WTC11 (cell line): ENCODE measurements at regions not wholly inside any gene's neighbourhood (a gene's known extent, or its start where the extent isn't known, plus 50 kb on each side); places are given as distances from the start of the nearest gene placed in this dataset.

Source experiments
- ATAC-seq: fragments of 200-7000 bp; cut with Tn5 transposase; 2 replicates; pipeline ENCODE4 v1.10.0; 2021; ENCODE audit warnings: mild to moderate bottlenecking, moderate library complexity
- CTCF ChIA-PET: fragments of 300-600 bp; sonication (Branson Sonifier 250); formaldehyde crosslinking; loops from one replicate; lab custom pipeline; 2021; ENCODE audit warnings: antibody characterized with exemption; lab: Charles Lee
- POLR2A ChIA-PET: fragments of 350-600 bp; sonication (Branson Sonifier 250); formaldehyde crosslinking; loops from one replicate; lab custom pipeline; 2021; ENCODE audit warnings: antibody characterized with exemption; lab: Charles Lee
- DNase-seq: peaks from one replicate; pipeline ENCODE4 v3.0.0; 2021; ENCODE audit warnings: low spot score
- H3K27ac Mint-ChIP-seq: 2 replicates; pipeline ENCODE4 v1.8.0; 2021; ENCODE audit warnings: mixed read lengths
- H3K27me3 Mint-ChIP-seq: 2 replicates; pipeline ENCODE4 v1.8.0; 2021; ENCODE audit warnings: low read depth, mild to moderate bottlenecking, moderate library complexity, mixed read lengths
- H3K36me3 Mint-ChIP-seq: 2 replicates; pipeline ENCODE4 v1.8.0; 2021; ENCODE audit warnings: mixed read lengths
- H3K4me1 Mint-ChIP-seq: 2 replicates; pipeline ENCODE4 v1.8.0; 2022; ENCODE audit warnings: mixed read lengths
- H3K4me3 Mint-ChIP-seq: 2 replicates; pipeline ENCODE4 v1.8.0; 2021; ENCODE audit warnings: mild to moderate bottlenecking, moderate library complexity, mixed read lengths
- H3K9me3 Mint-ChIP-seq: 2 replicates; pipeline ENCODE4 v1.8.0; 2021; ENCODE audit warnings: mixed read lengths
- CBFB ChIP-seq: sonication (generic); formaldehyde crosslinking; IDR thresholded peaks from 2 replicates; pipeline ENCODE4 v1.8.1; 2022; ENCODE audit warnings: mild to moderate bottlenecking, low read depth, missing genetic modification reagents
- CREM ChIP-seq: sonication (generic); formaldehyde crosslinking; IDR thresholded peaks from 2 replicates; pipeline ENCODE4 v1.8.1; 2022; ENCODE audit warnings: mild to moderate bottlenecking, missing genetic modification reagents, moderate library complexity
- ELF4 ChIP-seq: sonication (generic); formaldehyde crosslinking; IDR thresholded peaks from 2 replicates; pipeline ENCODE4 v1.8.1; 2022; ENCODE audit warnings: low read depth, mild to moderate bottlenecking, moderate library complexity, missing genetic modification reagents
- EMX1 ChIP-seq: fragments of 250-450 bp; sonication (Bioruptor Pico); IDR thresholded peaks from 2 replicates; pipeline ENCODE4 v1.8.0; 2021; ENCODE audit warnings: mild to moderate bottlenecking
- ETV6 ChIP-seq: sonication (generic); formaldehyde crosslinking; IDR thresholded peaks from 2 replicates; pipeline ENCODE4 v1.8.1; 2022; ENCODE audit warnings: mild to moderate bottlenecking, missing genetic modification reagents
- HMGA2 ChIP-seq: fragments of 250-450 bp; sonication (Bioruptor Pico); IDR thresholded peaks from 2 replicates; pipeline ENCODE4 v1.4.0; 2021; ENCODE audit warnings: mild to moderate bottlenecking, moderate library complexity
- KAT7 ChIP-seq: sonication (generic); formaldehyde crosslinking; IDR thresholded peaks from 2 replicates; pipeline ENCODE4 v1.8.1; 2023; ENCODE audit warnings: missing genetic modification reagents, mild to moderate bottlenecking, borderline replicate concordance
- MXD4 ChIP-seq: fragments of 250-450 bp; sonication (Bioruptor Pico); IDR thresholded peaks from 2 replicates; pipeline ENCODE4 v1.8.0; 2021; ENCODE audit warnings: mild to moderate bottlenecking, moderate library complexity, borderline replicate concordance
- NFE2L1 ChIP-seq: sonication (generic); formaldehyde crosslinking; IDR thresholded peaks from 2 replicates; pipeline ENCODE4 v1.8.1; 2023; ENCODE audit warnings: missing genetic modification reagents
- NR1H2 ChIP-seq: sonication (generic); formaldehyde crosslinking; IDR thresholded peaks from 2 replicates; pipeline ENCODE4 v1.9.0; 2021; ENCODE audit warnings: mild to moderate bottlenecking, moderate library complexity, missing genetic modification reagents
- SMAD4 ChIP-seq: sonication (generic); formaldehyde crosslinking; IDR thresholded peaks from 2 replicates; pipeline ENCODE4 v1.8.0; 2022; ENCODE audit warnings: mild to moderate bottlenecking, missing genetic modification reagents
- SOX15 ChIP-seq: fragments of 250-450 bp; sonication (Bioruptor Pico); IDR thresholded peaks from 2 replicates; pipeline ENCODE4 v1.9.0; 2021; ENCODE audit warnings: mild to moderate bottlenecking
- SP1 ChIP-seq: sonication (generic); formaldehyde crosslinking; conservative IDR thresholded peaks from 2 replicates; pipeline ENCODE4 v1.8.1; 2022; ENCODE audit warnings: missing genetic modification reagents
- TEAD4 ChIP-seq: sonication (generic); formaldehyde crosslinking; IDR thresholded peaks from 2 replicates; pipeline ENCODE4 v1.8.0; 2022; ENCODE audit warnings: mild to moderate bottlenecking, missing genetic modification reagents
- ZNF219 ChIP-seq: sonication (generic); formaldehyde crosslinking; IDR thresholded peaks from 2 replicates; pipeline ENCODE4 v1.8.0; 2023; ENCODE audit warnings: missing genetic modification reagents, mild to moderate bottlenecking, borderline replicate concordance
- ZNF317 ChIP-seq: sonication (generic); formaldehyde crosslinking; IDR thresholded peaks from 2 replicates; pipeline ENCODE4 v1.8.1; 2023; ENCODE audit warnings: low read depth, mild to moderate bottlenecking, moderate library complexity, missing genetic modification reagents, borderline replicate concordance
- ZNF423 ChIP-seq: fragments of 250-450 bp; sonication (Bioruptor Pico); IDR thresholded peaks from 2 replicates; pipeline ENCODE4 v2.1.2; 2022; ENCODE audit warnings: mild to moderate bottlenecking, moderate library complexity
- ZNF671 ChIP-seq: fragments of 250-450 bp; sonication (Bioruptor Pico); IDR thresholded peaks from 2 replicates; pipeline ENCODE4 v1.8.0; 2021; ENCODE audit warnings: mild to moderate bottlenecking
- TF ChIP-seq, protein P1 (sequence below): fragments of 250-450 bp; sonication (Bioruptor Pico); conservative IDR thresholded peaks from 2 replicates; pipeline ENCODE4 v1.9.0; 2021; ENCODE audit warnings: mild to moderate bottlenecking
- TF ChIP-seq, protein P2 (sequence below): sonication (generic); formaldehyde crosslinking; conservative IDR thresholded peaks from 2 replicates; pipeline ENCODE4 v1.8.1; 2022; ENCODE audit warnings: mild to moderate bottlenecking, missing genetic modification reagents
- TF ChIP-seq, protein P3 (sequence below): sonication (generic); formaldehyde crosslinking; IDR thresholded peaks from 2 replicates; pipeline ENCODE4 v1.8.0; 2022; ENCODE audit warnings: mild to moderate bottlenecking, missing genetic modification reagents
- TF ChIP-seq, protein P4 (sequence below): fragments of 200-600 bp; IDR thresholded peaks from 2 replicates; pipeline ENCODE4 v1.8.0; 2022; ENCODE audit warnings: antibody characterized with exemption
- TF ChIP-seq, protein P5 (sequence below): fragments of 250-450 bp; sonication (Bioruptor Pico); IDR thresholded peaks from 2 replicates; pipeline ENCODE4 v1.8.0; 2021; ENCODE audit warnings: mild to moderate bottlenecking

DNA sequence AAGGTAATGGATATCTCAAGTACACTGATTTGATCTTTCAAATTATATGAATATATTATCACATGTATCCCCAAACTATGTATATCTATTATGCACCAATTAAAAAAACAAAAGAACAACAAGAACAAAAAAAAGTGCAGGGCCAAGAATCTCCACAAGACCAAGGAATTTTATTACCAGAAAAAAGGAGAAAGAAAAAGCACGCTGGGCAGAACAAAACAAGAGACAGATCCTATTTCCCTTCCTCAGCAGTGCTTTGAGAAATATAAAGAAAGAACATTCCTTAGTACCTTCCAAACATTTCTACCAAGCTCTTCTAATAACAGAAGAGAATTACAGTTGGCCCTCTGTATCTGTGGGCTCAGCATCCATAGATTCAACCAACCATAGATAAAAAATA is 144.7 kb upstream of the CREB1 start (continued):
- TF ChIP-seq SOX15 (CRISPR knock-in tag): no peak
- no peak for TF ChIP-seq CBFB (CRISPR knock-in tag)
- no peak for TF ChIP-seq ELF4
- TF ChIP-seq KAT7 (CRISPR knock-in tag): no peak
- TF ChIP-seq ZNF219 (CRISPR knock-in tag): no peak
- no peak for TF ChIP-seq NR1H2 (CRISPR knock-in tag)
- TF ChIP-seq MXD4 (CRISPR knock-in tag): no peak
- TF ChIP-seq, protein P1, sequence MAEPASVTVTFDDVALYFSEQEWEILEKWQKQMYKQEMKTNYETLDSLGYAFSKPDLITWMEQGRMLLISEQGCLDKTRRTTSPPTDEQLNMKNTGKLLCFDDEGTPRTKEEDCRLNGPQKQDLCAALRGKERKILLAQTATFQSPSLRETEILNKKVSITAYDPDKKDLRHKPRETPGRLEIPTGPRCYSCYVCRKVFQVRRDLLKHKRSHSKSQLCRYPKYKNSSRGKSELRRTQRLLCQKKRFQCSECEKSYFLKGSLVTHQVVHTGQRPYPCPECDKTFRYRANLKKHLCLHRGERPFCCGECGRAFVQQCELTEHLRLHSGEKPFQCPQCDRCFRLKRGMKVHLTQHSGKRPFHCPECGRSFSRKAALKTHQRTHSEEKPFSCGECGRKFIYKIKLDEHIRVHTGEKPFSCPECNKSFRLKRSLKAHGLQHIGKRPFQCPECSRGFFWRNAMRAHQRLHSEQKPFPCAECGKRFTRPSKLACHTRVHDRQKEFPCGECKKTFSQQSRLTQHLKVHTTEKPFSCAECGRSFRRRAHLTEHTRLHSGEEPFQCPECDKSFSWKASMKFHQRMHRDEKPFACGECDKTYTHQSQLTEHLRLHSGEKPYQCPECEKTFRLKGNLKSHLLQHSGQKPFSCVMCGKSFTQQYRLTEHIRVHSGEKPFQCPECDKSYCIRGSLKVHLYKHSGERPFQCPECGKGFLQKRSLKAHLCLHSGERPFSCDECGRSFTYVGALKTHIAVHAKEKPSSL: no peak

DNA sequence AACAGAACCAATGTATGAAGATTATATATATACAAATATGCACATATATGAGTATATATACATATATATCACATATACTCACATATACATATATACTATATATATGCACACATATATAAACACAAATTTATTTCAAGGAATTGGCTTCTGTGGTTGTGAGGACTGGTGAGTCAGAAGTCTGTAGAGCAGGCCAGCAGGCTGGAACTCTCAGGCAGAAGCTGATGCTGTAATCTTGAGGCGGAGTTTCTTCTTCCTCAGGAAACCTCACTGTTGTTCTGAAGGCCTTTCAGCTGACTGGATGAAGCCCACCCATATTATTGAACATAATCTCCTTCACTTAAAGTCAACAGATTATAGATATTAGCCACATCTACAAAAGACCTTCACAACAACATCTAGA is 143.9 kb upstream of the CREB1 start:
- Mint-ChIP-seq H3K36me3 (peaks cover 5% of the 10 kb centered on the region), H3K27me3 (no peaks in the 10 kb centered on the region), H3K4me1 (peaks cover 7% of the 10 kb centered on the region), H3K9me3 (peaks cover 24% of the 10 kb centered on the region)
- ATAC-seq: no peak
- TF ChIP-seq HMGA2 (CRISPR knock-in tag): no peak
- TF ChIP-seq, all 79 proteins: peak for 0
- POLR2A ChIA-PET: no interaction called here
- no peak overlapping the region for H3K4me3 Mint-ChIP-seq
- H3K27ac Mint-ChIP-seq: no peak overlapping the region
- no peak for DNase-seq
- CTCF ChIA-PET: no interaction called here

DNA sequence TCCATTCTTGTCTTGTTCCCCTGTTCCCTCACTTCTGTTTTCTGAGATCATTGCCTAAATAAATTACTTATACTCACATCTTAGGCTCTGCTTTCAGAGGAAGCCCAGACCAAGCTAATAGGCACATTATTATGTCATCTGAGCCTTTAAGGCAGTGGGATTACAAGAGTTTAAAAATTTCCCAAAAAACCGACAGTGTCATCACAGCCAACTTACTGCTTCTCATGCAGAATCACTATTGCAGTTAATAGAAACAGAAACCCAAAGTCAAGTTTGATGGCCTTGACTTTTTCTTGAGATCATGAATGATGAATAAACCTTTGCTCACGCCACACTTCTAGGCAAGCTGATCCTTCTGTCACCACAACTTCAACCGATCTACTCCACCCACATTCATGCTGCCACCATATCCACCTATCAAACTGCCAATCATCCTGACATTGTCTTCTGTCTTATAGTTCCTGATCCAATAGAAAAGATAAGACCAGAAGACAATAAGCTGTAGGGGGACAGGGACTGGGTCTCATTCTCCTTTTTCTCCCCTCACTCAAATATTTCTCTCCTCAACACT is 142.7 kb upstream of the CREB1 start:
- no peak overlapping the region for H3K4me3 Mint-ChIP-seq
- DNase-seq (no peak), ATAC-seq (no peak)
- POLR2A ChIA-PET: no interaction called here
- H3K9me3 Mint-ChIP-seq: peaks cover 14% of the 10 kb centered on the region
- CTCF ChIA-PET: no interaction called here
- TF ChIP-seq ZNF317 (CRISPR knock-in tag) (no peak), NFE2L1 (CRISPR knock-in tag) (no peak), ZNF671 (CRISPR knock-in tag) (no peak), EMX1 (CRISPR knock-in tag) (no peak), ZNF423 (no peak), TEAD4 (no peak), NR1H2 (CRISPR knock-in tag) (no peak), CREM (CRISPR knock-in tag) (no peak), SP1 (CRISPR knock-in tag) (no peak), SMAD4 (CRISPR knock-in tag) (no peak), ETV6 (CRISPR knock-in tag) (no peak)
- TF ChIP-seq, protein P2, sequence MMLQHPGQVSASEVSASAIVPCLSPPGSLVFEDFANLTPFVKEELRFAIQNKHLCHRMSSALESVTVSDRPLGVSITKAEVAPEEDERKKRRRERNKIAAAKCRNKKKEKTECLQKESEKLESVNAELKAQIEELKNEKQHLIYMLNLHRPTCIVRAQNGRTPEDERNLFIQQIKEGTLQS (CRISPR knock-in tag): no peak
- TF ChIP-seq, protein P3, sequence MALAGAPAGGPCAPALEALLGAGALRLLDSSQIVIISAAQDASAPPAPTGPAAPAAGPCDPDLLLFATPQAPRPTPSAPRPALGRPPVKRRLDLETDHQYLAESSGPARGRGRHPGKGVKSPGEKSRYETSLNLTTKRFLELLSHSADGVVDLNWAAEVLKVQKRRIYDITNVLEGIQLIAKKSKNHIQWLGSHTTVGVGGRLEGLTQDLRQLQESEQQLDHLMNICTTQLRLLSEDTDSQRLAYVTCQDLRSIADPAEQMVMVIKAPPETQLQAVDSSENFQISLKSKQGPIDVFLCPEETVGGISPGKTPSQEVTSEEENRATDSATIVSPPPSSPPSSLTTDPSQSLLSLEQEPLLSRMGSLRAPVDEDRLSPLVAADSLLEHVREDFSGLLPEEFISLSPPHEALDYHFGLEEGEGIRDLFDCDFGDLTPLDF (CRISPR knock-in tag): no peak
- TF ChIP-seq, protein P4, sequence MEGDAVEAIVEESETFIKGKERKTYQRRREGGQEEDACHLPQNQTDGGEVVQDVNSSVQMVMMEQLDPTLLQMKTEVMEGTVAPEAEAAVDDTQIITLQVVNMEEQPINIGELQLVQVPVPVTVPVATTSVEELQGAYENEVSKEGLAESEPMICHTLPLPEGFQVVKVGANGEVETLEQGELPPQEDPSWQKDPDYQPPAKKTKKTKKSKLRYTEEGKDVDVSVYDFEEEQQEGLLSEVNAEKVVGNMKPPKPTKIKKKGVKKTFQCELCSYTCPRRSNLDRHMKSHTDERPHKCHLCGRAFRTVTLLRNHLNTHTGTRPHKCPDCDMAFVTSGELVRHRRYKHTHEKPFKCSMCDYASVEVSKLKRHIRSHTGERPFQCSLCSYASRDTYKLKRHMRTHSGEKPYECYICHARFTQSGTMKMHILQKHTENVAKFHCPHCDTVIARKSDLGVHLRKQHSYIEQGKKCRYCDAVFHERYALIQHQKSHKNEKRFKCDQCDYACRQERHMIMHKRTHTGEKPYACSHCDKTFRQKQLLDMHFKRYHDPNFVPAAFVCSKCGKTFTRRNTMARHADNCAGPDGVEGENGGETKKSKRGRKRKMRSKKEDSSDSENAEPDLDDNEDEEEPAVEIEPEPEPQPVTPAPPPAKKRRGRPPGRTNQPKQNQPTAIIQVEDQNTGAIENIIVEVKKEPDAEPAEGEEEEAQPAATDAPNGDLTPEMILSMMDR: no peak
- TF ChIP-seq, protein P5, sequence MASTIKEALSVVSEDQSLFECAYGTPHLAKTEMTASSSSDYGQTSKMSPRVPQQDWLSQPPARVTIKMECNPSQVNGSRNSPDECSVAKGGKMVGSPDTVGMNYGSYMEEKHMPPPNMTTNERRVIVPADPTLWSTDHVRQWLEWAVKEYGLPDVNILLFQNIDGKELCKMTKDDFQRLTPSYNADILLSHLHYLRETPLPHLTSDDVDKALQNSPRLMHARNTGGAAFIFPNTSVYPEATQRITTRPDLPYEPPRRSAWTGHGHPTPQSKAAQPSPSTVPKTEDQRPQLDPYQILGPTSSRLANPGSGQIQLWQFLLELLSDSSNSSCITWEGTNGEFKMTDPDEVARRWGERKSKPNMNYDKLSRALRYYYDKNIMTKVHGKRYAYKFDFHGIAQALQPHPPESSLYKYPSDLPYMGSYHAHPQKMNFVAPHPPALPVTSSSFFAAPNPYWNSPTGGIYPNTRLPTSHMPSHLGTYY (CRISPR knock-in tag): no peak
- H3K4me1 Mint-ChIP-seq: peaks cover 7% of the 10 kb centered on the region
- no peaks in the 10 kb centered on the region for H3K27me3 Mint-ChIP-seq
- peaks cover 2% of the 10 kb centered on the region for H3K36me3 Mint-ChIP-seq
- no peak overlapping the region for H3K27ac Mint-ChIP-seq
